Fibroblast of lung (primary cell): ENCODE measurements at regions not wholly inside any gene's neighbourhood (a gene's known extent, or its start where the extent isn't known, plus 50 kb on each side); places are given as distances from the start of the nearest gene placed in this dataset.

Experiments
- CTCF ChIP-seq, 2 donors: IDR thresholded peaks in 1 of 2; conservative IDR thresholded peaks in 1 of 2; 1 replicate in 1 of 2; 2 replicates in 1 of 2; pipeline ENCODE4 v1.5.1; 2011 to 2012; ENCODE audit warnings: low read length in 2 of 2, control low read depth in 1 of 2, inconsistent platforms in 1 of 2, low read depth in 1 of 2, mild to moderate bottlenecking in 1 of 2
- EZH2 ChIP-seq: IDR thresholded peaks from 2 replicates; pipeline ENCODE4 v1.5.1; 2012; ENCODE audit warnings: low read length, control low read depth, mild to moderate bottlenecking; ENCODE audit errors: missing control alignments

- TF ChIP-seq CTCF (conservative IDR thresholded peaks at IDR 0.05 in 1 of 2, IDR thresholded peaks at IDR 0.05 in 1 of 2; ENCODE audit: low read depth in 1 of 2, low read length in 2 of 2) (no peak), EZH2 (no peak)
Observed at GRCh38 chr4:123278755-123279154, 117.8 kb upstream of the SPRY1 start.
